GM12891 (cell line): ENCODE measurements at regions not wholly inside any gene's neighbourhood (a gene's known extent, or its start where the extent isn't known, plus 50 kb on each side); places are given as distances from the start of the nearest gene placed in this dataset.

Experiments
- PAX5 ChIP-seq: IDR thresholded peaks from 2 replicates; pipeline ENCODE4 v1.6.1; 2011; ENCODE audit warnings: low read length, moderate library complexity, mild to moderate bottlenecking; ENCODE audit not compliant: insufficient read depth, severe bottlenecking
- POLR2A ChIP-seq: IDR thresholded peaks from 2 replicates; pipeline ENCODE4 v1.6.1; 2011; ENCODE audit warnings: low read depth, low read length, control low read depth
- POLR2AphosphoS5 ChIP-seq: IDR thresholded peaks from 2 replicates; pipeline ENCODE4 v1.6.1; 2011; ENCODE audit warnings: low read depth, low read length, control low read depth
- POU2F2 ChIP-seq: IDR thresholded peaks from 2 replicates; pipeline ENCODE4 v1.6.1; 2011; ENCODE audit warnings: low read depth, mild to moderate bottlenecking, control low read depth, low read length, moderate library complexity
- SPI1 ChIP-seq: IDR thresholded peaks from 2 replicates; pipeline ENCODE4 v1.6.1; 2011; ENCODE audit warnings: low read depth, low read length, control low read depth
- TAF1 ChIP-seq: IDR thresholded peaks from 2 replicates; pipeline ENCODE4 v1.6.1; 2011; ENCODE audit warnings: low read depth, low read length, control low read depth

DNA sequence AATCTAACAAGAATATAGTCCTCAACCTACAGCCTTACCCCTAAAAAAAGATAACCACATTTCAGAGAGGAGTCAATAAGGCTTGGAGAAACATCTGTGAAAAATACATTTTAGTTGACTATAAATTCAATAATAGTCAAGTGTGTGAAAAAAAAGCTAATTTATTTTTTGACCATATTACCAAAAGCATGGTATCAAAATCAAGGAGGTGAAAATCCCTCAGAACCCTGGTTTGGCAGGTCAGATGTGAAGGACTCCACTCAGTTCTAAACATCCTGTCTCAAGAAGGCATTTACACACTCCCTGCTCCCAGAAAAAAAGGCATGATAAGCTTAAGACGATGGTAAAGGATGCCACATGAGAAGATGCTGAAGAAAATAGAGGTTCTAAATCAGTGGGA is 745.1 kb upstream of the TENM3 start:
- no peak for TF ChIP-seq TAF1
- no peak for TF ChIP-seq POLR2AphosphoS5
- no peak for TF ChIP-seq POLR2A
- no peak for TF ChIP-seq SPI1
- TF ChIP-seq POU2F2, result no peak
- no peak for TF ChIP-seq PAX5
